ENCODE measurements at regions not wholly inside any gene's neighbourhood (a gene's known extent, or its start where the extent isn't known, plus 50 kb on each side); places are given as distances from the start of the nearest gene placed in this dataset.

GRCh38 chr11:38046571-38047135 is 1448.6 kb upstream of the RAG2 start:
- Histone ChIP-seq H3K9me3 (ENCODE audit: control insufficient read depth in 1 of 2, insufficient read depth in 1 of 2, low read depth in 1 of 2, low read length in 2 of 2) (peaks cover 4 to 16% of the 10 kb centered on the region in 2 experiments; a peak in 2 of 4 replicates), H3K79me2 (ENCODE audit: insufficient read depth, low read length) (no peaks in the 10 kb centered on the region), H3K4me1 (ENCODE audit: control insufficient read depth in 1 of 2, insufficient read depth in 2 of 2, low read length in 2 of 2) (no peaks in the 10 kb centered on the region), H3K27ac (ENCODE audit: low read depth, low read length) (no peak overlapping the region), H3K9me2 (ENCODE audit: insufficient read depth) (no peaks in the 10 kb centered on the region), H2AFZ (ENCODE audit: low read depth, low read length, poor library complexity, severe bottlenecking) (no peak overlapping the region), H3K36me3 (ENCODE audit: control insufficient read depth in 1 of 2, insufficient read depth in 2 of 2, low read length in 2 of 2) (no peaks in the 10 kb centered on the region), H3K4me2 (ENCODE audit: low read length) (no peak overlapping the region), H4K20me1 (ENCODE audit: insufficient read depth) (no peaks in the 10 kb centered on the region), H3K9ac (ENCODE audit: low read length) (no peak overlapping the region), H3K4me3 (replicated peaks in 1 of 2; ENCODE audit: low read depth in 1 of 2, low read length in 2 of 2) (no peak overlapping the region), H3K27me3 (ENCODE audit: insufficient read depth, low read length) (no peaks in the 10 kb centered on the region)
- no peak for DNase-seq (ENCODE audit: low read depth, low spot score)
- ATAC-seq: no peak
- CTCF ChIA-PET: no interaction called here
- BruUV-seq (replicated peaks): no TSS peak
- intact Hi-C loops (cut with micrococcal nuclease): no loop called here
- TF ChIP-seq SIN3A (IDR thresholded peaks at IDR 0.05; ENCODE audit: low read depth) (no peak), RAD21 (IDR thresholded peaks at IDR 0.05; ENCODE audit: low read depth) (no peak), SRF (IDR thresholded peaks at IDR 0.05; ENCODE audit: low read depth) (no peak), CBX3 (IDR thresholded peaks at IDR 0.05; ENCODE audit: low read depth) (no peak), EGR1 (IDR thresholded peaks at IDR 0.05; ENCODE audit: low read depth) (no peak)
- TF ChIP-seq, protein P1, sequence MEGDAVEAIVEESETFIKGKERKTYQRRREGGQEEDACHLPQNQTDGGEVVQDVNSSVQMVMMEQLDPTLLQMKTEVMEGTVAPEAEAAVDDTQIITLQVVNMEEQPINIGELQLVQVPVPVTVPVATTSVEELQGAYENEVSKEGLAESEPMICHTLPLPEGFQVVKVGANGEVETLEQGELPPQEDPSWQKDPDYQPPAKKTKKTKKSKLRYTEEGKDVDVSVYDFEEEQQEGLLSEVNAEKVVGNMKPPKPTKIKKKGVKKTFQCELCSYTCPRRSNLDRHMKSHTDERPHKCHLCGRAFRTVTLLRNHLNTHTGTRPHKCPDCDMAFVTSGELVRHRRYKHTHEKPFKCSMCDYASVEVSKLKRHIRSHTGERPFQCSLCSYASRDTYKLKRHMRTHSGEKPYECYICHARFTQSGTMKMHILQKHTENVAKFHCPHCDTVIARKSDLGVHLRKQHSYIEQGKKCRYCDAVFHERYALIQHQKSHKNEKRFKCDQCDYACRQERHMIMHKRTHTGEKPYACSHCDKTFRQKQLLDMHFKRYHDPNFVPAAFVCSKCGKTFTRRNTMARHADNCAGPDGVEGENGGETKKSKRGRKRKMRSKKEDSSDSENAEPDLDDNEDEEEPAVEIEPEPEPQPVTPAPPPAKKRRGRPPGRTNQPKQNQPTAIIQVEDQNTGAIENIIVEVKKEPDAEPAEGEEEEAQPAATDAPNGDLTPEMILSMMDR (IDR thresholded peaks at IDR 0.05 in 2 of 3, conservative IDR thresholded peaks at IDR 0.05 in 1 of 3; ENCODE audit: borderline replicate concordance in 1 of 3, insufficient read depth in 1 of 3, low read depth in 2 of 3, low read length in 2 of 3): no peak
- RAD21 ChIA-PET (ENCODE audit: low non-redundant PET in 1 of 2, low total read pairs in 2 of 2, uncharacterized antibody in 2 of 2, unreplicated experiment in 2 of 2): no interaction called here
- POLR2A ChIA-PET: no interaction called here

GRCh38 chr11:38043060-38043459 is 1445.0 kb upstream of the RAG2 start:
- ChIA-PET RAD21 (ENCODE audit: low non-redundant PET in 1 of 2, low total read pairs in 2 of 2, uncharacterized antibody in 2 of 2, unreplicated experiment in 2 of 2) (no interaction called here), CTCF (no interaction called here), POLR2A (no interaction called here)
- DNase-seq (ENCODE audit: low read depth, low spot score) (no peak), ATAC-seq (no peak)
- H3K4me1 ChIP-seq (ENCODE audit: control insufficient read depth in 1 of 2, insufficient read depth in 2 of 2, low read length in 2 of 2): no peaks in the 10 kb centered on the region
- H3K9me3 ChIP-seq (ENCODE audit: control insufficient read depth in 1 of 2, insufficient read depth in 1 of 2, low read depth in 1 of 2, low read length in 2 of 2): peaks cover 12 to 20% of the 10 kb centered on the region in 2 experiments; a peak in 2 of 4 replicates
- intact Hi-C loops (cut with micrococcal nuclease): no loop called here
- BruUV-seq (replicated peaks): no TSS peak
- no peak overlapping the region for H3K4me3 ChIP-seq (replicated peaks in 1 of 2; ENCODE audit: low read depth in 1 of 2, low read length in 2 of 2)
- H3K9ac ChIP-seq (ENCODE audit: low read length): no peak overlapping the region
- no peak overlapping the region for H3K27ac ChIP-seq (ENCODE audit: low read depth, low read length)
- no peaks in the 10 kb centered on the region for H3K36me3 ChIP-seq (ENCODE audit: control insufficient read depth in 1 of 2, insufficient read depth in 2 of 2, low read length in 2 of 2)
- H3K27me3 ChIP-seq (ENCODE audit: insufficient read depth, low read length): no peaks in the 10 kb centered on the region
- no peaks in the 10 kb centered on the region for H4K20me1 ChIP-seq (ENCODE audit: insufficient read depth)
- H2AFZ ChIP-seq (ENCODE audit: low read depth, low read length, poor library complexity, severe bottlenecking): no peak overlapping the region
- no peaks in the 10 kb centered on the region for H3K9me2 ChIP-seq (ENCODE audit: insufficient read depth)
- no peak overlapping the region for H3K4me2 ChIP-seq (ENCODE audit: low read length)
- H3K79me2 ChIP-seq (ENCODE audit: insufficient read depth, low read length): no peaks in the 10 kb centered on the region
- TF ChIP-seq REST (IDR thresholded peaks at IDR 0.05; ENCODE audit: low read depth): no peak
- TF ChIP-seq SRF (IDR thresholded peaks at IDR 0.05; ENCODE audit: low read depth): no peak
- TF ChIP-seq, protein P2, sequence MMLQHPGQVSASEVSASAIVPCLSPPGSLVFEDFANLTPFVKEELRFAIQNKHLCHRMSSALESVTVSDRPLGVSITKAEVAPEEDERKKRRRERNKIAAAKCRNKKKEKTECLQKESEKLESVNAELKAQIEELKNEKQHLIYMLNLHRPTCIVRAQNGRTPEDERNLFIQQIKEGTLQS (IDR thresholded peaks at IDR 0.05): no peak
- no peak for TF ChIP-seq ZBTB33 (IDR thresholded peaks at IDR 0.05; ENCODE audit: extremely low read depth, insufficient replicate concordance, low read length)
- no peak for TF ChIP-seq TCF7L2 (IDR thresholded peaks at IDR 0.05; ENCODE audit: borderline replicate concordance, extremely low read depth, insufficient read depth, insufficient read length)
- TF ChIP-seq POLR2A (IDR thresholded peaks at IDR 0.05; ENCODE audit: borderline replicate concordance, extremely low read depth, insufficient read depth, insufficient read length): no peak
- no peak for TF ChIP-seq YY1 (IDR thresholded peaks at IDR 0.05; ENCODE audit: extremely low read depth, insufficient replicate concordance, low read depth, low read length)
